ENCODE measurements at regions not wholly inside any gene's neighbourhood (a gene's known extent, or its start where the extent isn't known, plus 50 kb on each side); places are given as distances from the start of the nearest gene placed in this dataset.

GRCh38 chr4:151998723-151999122 is 237.9 kb upstream of the GATB start:
- intact Hi-C loops (cut with micrococcal nuclease; ENCODE audit: unreplicated experiment) (no loop called here), in situ Hi-C loops (cut with MboI) (no loop called here)
- ChIA-PET RAD21 (ENCODE audit: unreplicated experiment) (interaction anchor here (0.7 kb wide), 1 partner anchor 196 kb away, joined by 4 read pairs; no protein-coding TSS in a partner anchor), POLR2A (no interaction called here), CTCF (no interaction called here), SMC1A (ENCODE audit: uncharacterized antibody, unreplicated experiment) (no interaction called here)
- ATAC-seq (no peak), FAIRE-seq (no peak), DNase-seq (ENCODE audit: low read depth, low spot score) (no peak)
- Histone ChIP-seq H3K79me2 (ENCODE audit: control insufficient read depth, insufficient read depth, low read length) (no peaks in the 10 kb centered on the region), H3K36me3 (ENCODE audit: control insufficient read depth in 2 of 2, insufficient read depth in 2 of 2, low read length in 1 of 2) (no peaks in the 10 kb centered on the region), H3K4me1 (ENCODE audit: control insufficient read depth, insufficient read depth, low read length) (no peaks in the 10 kb centered on the region), H3K27ac (ENCODE audit: control insufficient read depth, insufficient read depth) (no peak overlapping the region), H3K4me3 (no peak overlapping the region), H3K4me2 (ENCODE audit: control insufficient read depth, insufficient read depth) (no peak overlapping the region), H3K9ac (ENCODE audit: control insufficient read depth, insufficient read depth, low read length) (no peak overlapping the region), H3K9me3 (replicated peaks; ENCODE audit: control insufficient read depth, insufficient read depth, low read length) (no peaks in the 10 kb centered on the region; the same call in 2 of the 3 replicates), H4K20me1 (ENCODE audit: control insufficient read depth, insufficient read depth) (no peaks in the 10 kb centered on the region), H3K27me3 (replicated peaks in 1 of 2; ENCODE audit: control insufficient read depth in 2 of 2, insufficient read depth in 2 of 2, low read length in 1 of 2) (no peaks in the 10 kb centered on the region), H2AFZ (ENCODE audit: control insufficient read depth, low read depth, low read length) (no peak overlapping the region)
- 38% methylated on average over 9 of the region's 9 CpGs for WGBS (ENCODE audit: insufficient coverage, insufficient replicate concordance, low lambda C conversion rate, missing lambda C conversion rate)
- no TSS peak for BruUV-seq (replicated peaks)
- TF ChIP-seq, protein P1, sequence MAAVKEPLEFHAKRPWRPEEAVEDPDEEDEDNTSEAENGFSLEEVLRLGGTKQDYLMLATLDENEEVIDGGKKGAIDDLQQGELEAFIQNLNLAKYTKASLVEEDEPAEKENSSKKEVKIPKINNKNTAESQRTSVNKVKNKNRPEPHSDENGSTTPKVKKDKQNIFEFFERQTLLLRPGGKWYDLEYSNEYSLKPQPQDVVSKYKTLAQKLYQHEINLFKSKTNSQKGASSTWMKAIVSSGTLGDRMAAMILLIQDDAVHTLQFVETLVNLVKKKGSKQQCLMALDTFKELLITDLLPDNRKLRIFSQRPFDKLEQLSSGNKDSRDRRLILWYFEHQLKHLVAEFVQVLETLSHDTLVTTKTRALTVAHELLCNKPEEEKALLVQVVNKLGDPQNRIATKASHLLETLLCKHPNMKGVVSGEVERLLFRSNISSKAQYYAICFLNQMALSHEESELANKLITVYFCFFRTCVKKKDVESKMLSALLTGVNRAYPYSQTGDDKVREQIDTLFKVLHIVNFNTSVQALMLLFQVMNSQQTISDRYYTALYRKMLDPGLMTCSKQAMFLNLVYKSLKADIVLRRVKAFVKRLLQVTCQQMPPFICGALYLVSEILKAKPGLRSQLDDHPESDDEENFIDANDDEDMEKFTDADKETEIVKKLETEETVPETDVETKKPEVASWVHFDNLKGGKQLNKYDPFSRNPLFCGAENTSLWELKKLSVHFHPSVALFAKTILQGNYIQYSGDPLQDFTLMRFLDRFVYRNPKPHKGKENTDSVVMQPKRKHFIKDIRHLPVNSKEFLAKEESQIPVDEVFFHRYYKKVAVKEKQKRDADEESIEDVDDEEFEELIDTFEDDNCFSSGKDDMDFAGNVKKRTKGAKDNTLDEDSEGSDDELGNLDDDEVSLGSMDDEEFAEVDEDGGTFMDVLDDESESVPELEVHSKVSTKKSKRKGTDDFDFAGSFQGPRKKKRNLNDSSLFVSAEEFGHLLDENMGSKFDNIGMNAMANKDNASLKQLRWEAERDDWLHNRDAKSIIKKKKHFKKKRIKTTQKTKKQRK (IDR thresholded peaks at IDR 0.05; ENCODE audit: low read depth, low read length) = no peak
- TF ChIP-seq SPI1 (IDR thresholded peaks at IDR 0.05; ENCODE audit: borderline replicate concordance, insufficient read depth, low read depth, low read length) = no peak
- TF ChIP-seq, protein P2, sequence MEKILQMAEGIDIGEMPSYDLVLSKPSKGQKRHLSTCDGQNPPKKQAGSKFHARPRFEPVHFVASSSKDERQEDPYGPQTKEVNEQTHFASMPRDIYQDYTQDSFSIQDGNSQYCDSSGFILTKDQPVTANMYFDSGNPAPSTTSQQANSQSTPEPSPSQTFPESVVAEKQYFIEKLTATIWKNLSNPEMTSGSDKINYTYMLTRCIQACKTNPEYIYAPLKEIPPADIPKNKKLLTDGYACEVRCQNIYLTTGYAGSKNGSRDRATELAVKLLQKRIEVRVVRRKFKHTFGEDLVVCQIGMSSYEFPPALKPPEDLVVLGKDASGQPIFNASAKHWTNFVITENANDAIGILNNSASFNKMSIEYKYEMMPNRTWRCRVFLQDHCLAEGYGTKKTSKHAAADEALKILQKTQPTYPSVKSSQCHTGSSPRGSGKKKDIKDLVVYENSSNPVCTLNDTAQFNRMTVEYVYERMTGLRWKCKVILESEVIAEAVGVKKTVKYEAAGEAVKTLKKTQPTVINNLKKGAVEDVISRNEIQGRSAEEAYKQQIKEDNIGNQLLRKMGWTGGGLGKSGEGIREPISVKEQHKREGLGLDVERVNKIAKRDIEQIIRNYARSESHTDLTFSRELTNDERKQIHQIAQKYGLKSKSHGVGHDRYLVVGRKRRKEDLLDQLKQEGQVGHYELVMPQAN (conservative IDR thresholded peaks at IDR 0.05) = no peak
- TF ChIP-seq, protein P3, sequence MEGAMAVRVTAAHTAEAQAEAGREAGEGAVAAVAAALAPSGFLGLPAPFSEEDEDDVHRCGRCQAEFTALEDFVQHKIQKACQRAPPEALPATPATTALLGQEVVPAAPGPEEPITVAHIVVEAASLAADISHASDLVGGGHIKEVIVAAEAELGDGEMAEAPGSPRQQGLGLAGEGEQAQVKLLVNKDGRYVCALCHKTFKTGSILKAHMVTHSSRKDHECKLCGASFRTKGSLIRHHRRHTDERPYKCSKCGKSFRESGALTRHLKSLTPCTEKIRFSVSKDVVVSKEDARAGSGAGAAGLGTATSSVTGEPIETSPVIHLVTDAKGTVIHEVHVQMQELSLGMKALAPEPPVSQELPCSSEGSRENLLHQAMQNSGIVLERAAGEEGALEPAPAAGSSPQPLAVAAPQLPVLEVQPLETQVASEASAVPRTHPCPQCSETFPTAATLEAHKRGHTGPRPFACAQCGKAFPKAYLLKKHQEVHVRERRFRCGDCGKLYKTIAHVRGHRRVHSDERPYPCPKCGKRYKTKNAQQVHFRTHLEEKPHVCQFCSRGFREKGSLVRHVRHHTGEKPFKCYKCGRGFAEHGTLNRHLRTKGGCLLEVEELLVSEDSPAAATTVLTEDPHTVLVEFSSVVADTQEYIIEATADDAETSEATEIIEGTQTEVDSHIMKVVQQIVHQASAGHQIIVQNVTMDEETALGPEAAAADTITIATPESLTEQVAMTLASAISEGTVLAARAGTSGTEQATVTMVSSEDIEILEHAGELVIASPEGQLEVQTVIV (IDR thresholded peaks at IDR 0.05; ENCODE audit: borderline replicate concordance, partially characterized antibody) = no peak
- TF ChIP-seq POU2F2 (IDR thresholded peaks at IDR 0.05; ENCODE audit: borderline replicate concordance, low read depth, low read length) = no peak
- TF ChIP-seq SRF (IDR thresholded peaks at IDR 0.05; ENCODE audit: low read depth in 2 of 2, low read length in 2 of 2) = no peak

All from GM12878 (cell line).